WTC11 (cell line): ENCODE measurements at regions not wholly inside any gene's neighbourhood (a gene's known extent, or its start where the extent isn't known, plus 50 kb on each side); places are given as distances from the start of the nearest gene placed in this dataset.

Experiments
- ATAC-seq: fragments of 200-7000 bp; cut with Tn5 transposase; 2 replicates; pipeline ENCODE4 v1.10.0; 2021; ENCODE audit warnings: mild to moderate bottlenecking, moderate library complexity
- CTCF ChIA-PET: fragments of 300-600 bp; sonication (Branson Sonifier 250); formaldehyde crosslinking; loops from one replicate; lab custom pipeline; 2021; ENCODE audit warnings: antibody characterized with exemption; lab: Charles Lee
- POLR2A ChIA-PET: fragments of 350-600 bp; sonication (Branson Sonifier 250); formaldehyde crosslinking; loops from one replicate; lab custom pipeline; 2021; ENCODE audit warnings: antibody characterized with exemption; lab: Charles Lee
- DNase-seq: peaks from one replicate; pipeline ENCODE4 v3.0.0; 2021; ENCODE audit warnings: low spot score
- H3K27ac Mint-ChIP-seq: 2 replicates; pipeline ENCODE4 v1.8.0; 2021; ENCODE audit warnings: mixed read lengths
- H3K27me3 Mint-ChIP-seq: 2 replicates; pipeline ENCODE4 v1.8.0; 2021; ENCODE audit warnings: low read depth, mild to moderate bottlenecking, moderate library complexity, mixed read lengths
- H3K36me3 Mint-ChIP-seq: 2 replicates; pipeline ENCODE4 v1.8.0; 2021; ENCODE audit warnings: mixed read lengths
- H3K4me1 Mint-ChIP-seq: 2 replicates; pipeline ENCODE4 v1.8.0; 2022; ENCODE audit warnings: mixed read lengths
- H3K4me3 Mint-ChIP-seq: 2 replicates; pipeline ENCODE4 v1.8.0; 2021; ENCODE audit warnings: mild to moderate bottlenecking, moderate library complexity, mixed read lengths
- H3K9me3 Mint-ChIP-seq: 2 replicates; pipeline ENCODE4 v1.8.0; 2021; ENCODE audit warnings: mixed read lengths
- ATF2 ChIP-seq: sonication (generic); formaldehyde crosslinking; IDR thresholded peaks from 2 replicates; pipeline ENCODE4 v1.8.1; 2022; ENCODE audit warnings: low read depth, missing genetic modification reagents, borderline replicate concordance
- EMX1 ChIP-seq: fragments of 250-450 bp; sonication (Bioruptor Pico); IDR thresholded peaks from 2 replicates; pipeline ENCODE4 v1.8.0; 2021; ENCODE audit warnings: mild to moderate bottlenecking
- FOXK1 ChIP-seq: sonication (generic); formaldehyde crosslinking; IDR thresholded peaks from 2 replicates; pipeline ENCODE4 v1.8.0; 2022; ENCODE audit warnings: mild to moderate bottlenecking, moderate library complexity, missing genetic modification reagents
- GABPB1 ChIP-seq: sonication (generic); formaldehyde crosslinking; IDR thresholded peaks from 2 replicates; pipeline ENCODE4 v1.8.1; 2023; ENCODE audit warnings: mild to moderate bottlenecking, missing genetic modification reagents
- JUN ChIP-seq: sonication (generic); formaldehyde crosslinking; IDR thresholded peaks from 2 replicates; pipeline ENCODE4 v1.8.0; 2023; ENCODE audit warnings: mild to moderate bottlenecking, missing genetic modification reagents
- KAT7 ChIP-seq: sonication (generic); formaldehyde crosslinking; IDR thresholded peaks from 2 replicates; pipeline ENCODE4 v1.8.1; 2023; ENCODE audit warnings: missing genetic modification reagents, mild to moderate bottlenecking, borderline replicate concordance
- NFYB ChIP-seq: sonication (generic); formaldehyde crosslinking; conservative IDR thresholded peaks from 2 replicates; pipeline ENCODE4 v1.8.0; 2022; ENCODE audit warnings: low read depth, missing genetic modification reagents
- OVOL2 ChIP-seq: fragments of 250-450 bp; sonication (Bioruptor Pico); IDR thresholded peaks from 2 replicates; pipeline ENCODE4 v1.9.0; 2021; ENCODE audit warnings: mild to moderate bottlenecking, borderline replicate concordance
- RORB ChIP-seq: fragments of 250-450 bp; sonication (Bioruptor Pico); IDR thresholded peaks from 2 replicates; pipeline ENCODE4 v1.9.0; 2021; ENCODE audit warnings: mild to moderate bottlenecking
- SP1 ChIP-seq: sonication (generic); formaldehyde crosslinking; conservative IDR thresholded peaks from 2 replicates; pipeline ENCODE4 v1.8.1; 2022; ENCODE audit warnings: missing genetic modification reagents
- ZNF121 ChIP-seq: sonication (generic); formaldehyde crosslinking; IDR thresholded peaks from 2 replicates; pipeline ENCODE4 v1.8.0; 2023; ENCODE audit warnings: missing genetic modification reagents
- ZNF317 ChIP-seq: sonication (generic); formaldehyde crosslinking; IDR thresholded peaks from 2 replicates; pipeline ENCODE4 v1.8.1; 2023; ENCODE audit warnings: low read depth, mild to moderate bottlenecking, moderate library complexity, missing genetic modification reagents, borderline replicate concordance
- ZNF396 ChIP-seq: fragments of 250-450 bp; sonication (Bioruptor Pico); IDR thresholded peaks from 2 replicates; pipeline ENCODE4 v1.8.0; 2021; ENCODE audit warnings: mild to moderate bottlenecking, moderate library complexity, borderline replicate concordance
- ZNF532 ChIP-seq: fragments of 250-450 bp; sonication (Bioruptor Pico); IDR thresholded peaks from 2 replicates; pipeline ENCODE4 v1.9.0; 2021; ENCODE audit warnings: mild to moderate bottlenecking, borderline replicate concordance
- TF ChIP-seq, protein P1 (sequence below): sonication (generic); formaldehyde crosslinking; IDR thresholded peaks from 2 replicates; pipeline ENCODE4 v1.8.0; 2022; ENCODE audit warnings: mild to moderate bottlenecking, missing genetic modification reagents
- TF ChIP-seq, protein P2 (sequence below): sonication (generic); formaldehyde crosslinking; IDR thresholded peaks from 2 replicates; pipeline ENCODE4 v1.8.0; 2022; ENCODE audit warnings: mild to moderate bottlenecking, missing genetic modification reagents
- TF ChIP-seq, protein P3 (sequence below): sonication (generic); formaldehyde crosslinking; IDR thresholded peaks from 2 replicates; pipeline ENCODE4 v1.8.0; 2023; ENCODE audit warnings: missing genetic modification reagents
- TF ChIP-seq, protein P4 (sequence below): fragments of 250-450 bp; sonication (Bioruptor Pico); IDR thresholded peaks from 2 replicates; pipeline ENCODE4 v1.9.0; 2021; ENCODE audit warnings: mild to moderate bottlenecking
- TF ChIP-seq, protein P5 (sequence below): sonication (generic); formaldehyde crosslinking; IDR thresholded peaks from 2 replicates; pipeline ENCODE4 v1.8.1; 2023; ENCODE audit warnings: mild to moderate bottlenecking, missing genetic modification reagents

DNA sequence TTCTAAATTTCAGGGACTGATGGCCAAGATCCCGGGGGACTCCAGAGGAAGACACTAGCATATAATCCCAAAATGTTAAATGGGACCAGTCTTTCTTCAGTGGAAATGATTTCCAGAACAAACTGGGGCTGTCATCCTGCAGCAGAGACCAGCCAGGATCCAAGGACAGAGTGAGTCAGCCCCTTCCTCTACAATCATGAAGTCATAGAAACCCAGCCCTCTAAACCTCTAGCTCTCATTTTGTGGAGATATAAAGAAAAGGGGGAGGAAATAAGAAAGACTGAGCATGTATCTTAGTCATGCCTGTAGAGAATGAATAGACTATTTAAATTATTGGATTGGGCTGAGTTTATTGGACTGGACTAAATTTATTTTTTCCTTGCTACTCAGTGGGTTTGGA is 318.3 kb downstream of the AGTPBP1 start (continued):
- TF ChIP-seq ZNF121 (CRISPR knock-in tag) (no peak), ZNF317 (no peak), JUN (no peak), ATF2 (no peak), RORB (CRISPR knock-in tag) (no peak), FOXK1 (no peak)
- TF ChIP-seq, protein P1, sequence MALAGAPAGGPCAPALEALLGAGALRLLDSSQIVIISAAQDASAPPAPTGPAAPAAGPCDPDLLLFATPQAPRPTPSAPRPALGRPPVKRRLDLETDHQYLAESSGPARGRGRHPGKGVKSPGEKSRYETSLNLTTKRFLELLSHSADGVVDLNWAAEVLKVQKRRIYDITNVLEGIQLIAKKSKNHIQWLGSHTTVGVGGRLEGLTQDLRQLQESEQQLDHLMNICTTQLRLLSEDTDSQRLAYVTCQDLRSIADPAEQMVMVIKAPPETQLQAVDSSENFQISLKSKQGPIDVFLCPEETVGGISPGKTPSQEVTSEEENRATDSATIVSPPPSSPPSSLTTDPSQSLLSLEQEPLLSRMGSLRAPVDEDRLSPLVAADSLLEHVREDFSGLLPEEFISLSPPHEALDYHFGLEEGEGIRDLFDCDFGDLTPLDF (CRISPR knock-in tag), result no peak

DNA sequence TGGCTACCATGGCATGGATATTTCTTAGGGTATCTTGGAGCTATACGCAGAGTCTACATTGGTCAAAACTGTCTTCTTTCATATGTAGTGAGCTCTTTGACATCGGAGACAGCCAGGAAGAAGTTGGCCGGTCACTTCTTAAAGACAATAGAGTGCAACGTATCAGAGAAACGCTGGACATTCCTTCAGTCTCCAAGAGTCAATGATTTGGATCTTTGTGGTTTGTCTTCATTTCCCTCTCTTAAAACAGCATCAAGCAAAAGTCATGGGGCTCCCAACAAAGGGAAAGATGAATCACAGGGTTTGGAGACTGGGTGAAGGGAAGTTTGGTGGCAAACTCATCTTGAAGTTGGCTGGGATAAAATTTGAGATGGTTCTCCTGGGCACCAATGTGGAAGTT is 320.1 kb downstream of the AGTPBP1 start:
- TF ChIP-seq NFYB (CRISPR knock-in tag) (no peak), OVOL2 (CRISPR knock-in tag) (no peak), SP1 (CRISPR knock-in tag) (no peak), ZNF532 (CRISPR knock-in tag) (no peak)
- TF ChIP-seq, protein P2, sequence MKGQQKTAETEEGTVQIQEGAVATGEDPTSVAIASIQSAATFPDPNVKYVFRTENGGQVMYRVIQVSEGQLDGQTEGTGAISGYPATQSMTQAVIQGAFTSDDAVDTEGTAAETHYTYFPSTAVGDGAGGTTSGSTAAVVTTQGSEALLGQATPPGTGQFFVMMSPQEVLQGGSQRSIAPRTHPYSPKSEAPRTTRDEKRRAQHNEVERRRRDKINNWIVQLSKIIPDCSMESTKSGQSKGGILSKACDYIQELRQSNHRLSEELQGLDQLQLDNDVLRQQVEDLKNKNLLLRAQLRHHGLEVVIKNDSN (CRISPR knock-in tag), result no peak
- TF ChIP-seq, protein P3, sequence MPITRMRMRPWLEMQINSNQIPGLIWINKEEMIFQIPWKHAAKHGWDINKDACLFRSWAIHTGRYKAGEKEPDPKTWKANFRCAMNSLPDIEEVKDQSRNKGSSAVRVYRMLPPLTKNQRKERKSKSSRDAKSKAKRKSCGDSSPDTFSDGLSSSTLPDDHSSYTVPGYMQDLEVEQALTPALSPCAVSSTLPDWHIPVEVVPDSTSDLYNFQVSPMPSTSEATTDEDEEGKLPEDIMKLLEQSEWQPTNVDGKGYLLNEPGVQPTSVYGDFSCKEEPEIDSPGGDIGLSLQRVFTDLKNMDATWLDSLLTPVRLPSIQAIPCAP (CRISPR knock-in tag), result no peak

GRCh38 chr9:85420750-85421149 is 321.0 kb downstream of the AGTPBP1 start:
- DNase-seq (peak; percentile 51), ATAC-seq (peak; percentile 43)
- peaks cover 7% of the 10 kb centered on the region for H3K36me3 Mint-ChIP-seq
- H3K4me3 Mint-ChIP-seq, result no peak overlapping the region
- no peak for TF ChIP-seq EMX1 (CRISPR knock-in tag)
- TF ChIP-seq GABPB1 (CRISPR knock-in tag), result no peak
- TF ChIP-seq KAT7 (CRISPR knock-in tag), result no peak
- no peak for TF ChIP-seq ZNF396
- TF ChIP-seq, protein P4, sequence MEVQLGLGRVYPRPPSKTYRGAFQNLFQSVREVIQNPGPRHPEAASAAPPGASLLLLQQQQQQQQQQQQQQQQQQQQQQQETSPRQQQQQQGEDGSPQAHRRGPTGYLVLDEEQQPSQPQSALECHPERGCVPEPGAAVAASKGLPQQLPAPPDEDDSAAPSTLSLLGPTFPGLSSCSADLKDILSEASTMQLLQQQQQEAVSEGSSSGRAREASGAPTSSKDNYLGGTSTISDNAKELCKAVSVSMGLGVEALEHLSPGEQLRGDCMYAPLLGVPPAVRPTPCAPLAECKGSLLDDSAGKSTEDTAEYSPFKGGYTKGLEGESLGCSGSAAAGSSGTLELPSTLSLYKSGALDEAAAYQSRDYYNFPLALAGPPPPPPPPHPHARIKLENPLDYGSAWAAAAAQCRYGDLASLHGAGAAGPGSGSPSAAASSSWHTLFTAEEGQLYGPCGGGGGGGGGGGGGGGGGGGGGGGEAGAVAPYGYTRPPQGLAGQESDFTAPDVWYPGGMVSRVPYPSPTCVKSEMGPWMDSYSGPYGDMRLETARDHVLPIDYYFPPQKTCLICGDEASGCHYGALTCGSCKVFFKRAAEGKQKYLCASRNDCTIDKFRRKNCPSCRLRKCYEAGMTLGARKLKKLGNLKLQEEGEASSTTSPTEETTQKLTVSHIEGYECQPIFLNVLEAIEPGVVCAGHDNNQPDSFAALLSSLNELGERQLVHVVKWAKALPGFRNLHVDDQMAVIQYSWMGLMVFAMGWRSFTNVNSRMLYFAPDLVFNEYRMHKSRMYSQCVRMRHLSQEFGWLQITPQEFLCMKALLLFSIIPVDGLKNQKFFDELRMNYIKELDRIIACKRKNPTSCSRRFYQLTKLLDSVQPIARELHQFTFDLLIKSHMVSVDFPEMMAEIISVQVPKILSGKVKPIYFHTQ (CRISPR knock-in tag), result no peak
- TF ChIP-seq, protein P5, sequence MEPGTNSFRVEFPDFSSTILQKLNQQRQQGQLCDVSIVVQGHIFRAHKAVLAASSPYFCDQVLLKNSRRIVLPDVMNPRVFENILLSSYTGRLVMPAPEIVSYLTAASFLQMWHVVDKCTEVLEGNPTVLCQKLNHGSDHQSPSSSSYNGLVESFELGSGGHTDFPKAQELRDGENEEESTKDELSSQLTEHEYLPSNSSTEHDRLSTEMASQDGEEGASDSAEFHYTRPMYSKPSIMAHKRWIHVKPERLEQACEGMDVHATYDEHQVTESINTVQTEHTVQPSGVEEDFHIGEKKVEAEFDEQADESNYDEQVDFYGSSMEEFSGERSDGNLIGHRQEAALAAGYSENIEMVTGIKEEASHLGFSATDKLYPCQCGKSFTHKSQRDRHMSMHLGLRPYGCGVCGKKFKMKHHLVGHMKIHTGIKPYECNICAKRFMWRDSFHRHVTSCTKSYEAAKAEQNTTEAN (CRISPR knock-in tag), result no peak
- ChIA-PET CTCF (interaction anchor here (0.6 to 1.8 kb wide), 2 partner anchors 88 to 190 kb away, joined by 3 to 14 read pairs; no protein-coding TSS in a partner anchor), POLR2A (no interaction called here)
- H3K4me1 Mint-ChIP-seq, result peaks cover 18% of the 10 kb centered on the region
- H3K27me3 Mint-ChIP-seq, result no peaks in the 10 kb centered on the region
- no peak overlapping the region for H3K27ac Mint-ChIP-seq
- H3K9me3 Mint-ChIP-seq, result peaks cover 24% of the 10 kb centered on the region

More for the DNA sequence above, 320.1 kb downstream of the AGTPBP1 start:
- Mint-ChIP-seq H3K4me3 (no peak overlapping the region), H3K27ac (no peak overlapping the region), H3K27me3 (no peaks in the 10 kb centered on the region), H3K4me1 (peaks cover 15% of the 10 kb centered on the region), H3K36me3 (peaks cover 7% of the 10 kb centered on the region), H3K9me3 (peaks cover 24% of the 10 kb centered on the region)
- no peak for DNase-seq
- ATAC-seq, result no peak
- ChIA-PET POLR2A (interaction anchor here (0.6 kb wide), 1 partner anchor 447 kb away, joined by 3 read pairs; no protein-coding TSS in a partner anchor), CTCF (interaction anchor here (0.6 to 1.8 kb wide), 3 partner anchors 89 to 163 kb away, joined by 3 to 14 read pairs (median 3); no protein-coding TSS in a partner anchor)
